ENCODE measurements at regions not wholly inside any gene's neighbourhood (a gene's known extent, or its start where the extent isn't known, plus 50 kb on each side); places are given as distances from the start of the nearest gene placed in this dataset.

- no peak for DNase-seq (ENCODE audit: low spot score in 2 of 2)
- H3K27ac Mint-ChIP-seq: no peak overlapping the region
- no peaks in the 10 kb centered on the region for H3K9me3 Mint-ChIP-seq
- no peak for ATAC-seq
- H3K36me3 Mint-ChIP-seq: peaks cover 0 to 5% of the 10 kb centered on the region in 2 donors
These were observed 57.8 kb downstream of the SPATA19 start for GRCh38 chr11:133787379-133788141.

GRCh38 chr11:133785795-133786340 lies 59.4 kb downstream of the SPATA19 start:
- no peaks in the 10 kb centered on the region for H3K9me3 Mint-ChIP-seq
- H3K36me3 Mint-ChIP-seq: peaks cover 0 to 5% of the 10 kb centered on the region in 2 donors
- ATAC-seq (no peak), DNase-seq (ENCODE audit: low spot score in 2 of 2) (no peak)
- no peak overlapping the region for H3K27ac Mint-ChIP-seq

- ATAC-seq (no peak), DNase-seq (ENCODE audit: low spot score in 2 of 2) (no peak)
- Mint-ChIP-seq H3K36me3 (peaks cover 0 to 5% of the 10 kb centered on the region in 2 donors), H3K27ac (no peak overlapping the region), H3K9me3 (no peaks in the 10 kb centered on the region)
These were observed 61.0 kb downstream of the SPATA19 start for GRCh38 chr11:133784359-133784758.

GRCh38 chr11:133782116-133782725 lies 63.1 kb downstream of the SPATA19 start:
- DNase-seq (ENCODE audit: low spot score in 2 of 2): no peak
- Mint-ChIP-seq H3K36me3 (no peaks in the 10 kb centered on the region), H3K9me3 (no peaks in the 10 kb centered on the region), H3K27ac (no peak overlapping the region)
- no peak for ATAC-seq

- Mint-ChIP-seq H3K9me3 (peaks cover 9 to 15% of the 10 kb centered on the region in 2 donors), H3K36me3 (no peaks in the 10 kb centered on the region), H3K27ac (no peak overlapping the region)
- DNase-seq (ENCODE audit: low spot score in 2 of 2): no peak
- ATAC-seq: no peak
These were observed 67.2 kb downstream of the SPATA19 start for GRCh38 chr11:133778161-133778560.

- no peak for ATAC-seq
- no peak for DNase-seq (ENCODE audit: low spot score in 2 of 2)
- no peak overlapping the region for H3K27ac Mint-ChIP-seq
These were observed 68.5 kb downstream of the SPATA19 start for GRCh38 chr11:133776671-133777367.

GRCh38 chr11:133762538-133762937 lies 82.8 kb downstream of the SPATA19 start:
- Mint-ChIP-seq H3K9me3 (peaks cover 7 to 15% of the 10 kb centered on the region in 2 donors), H3K27ac (no peak overlapping the region)

More at GRCh38 chr11:133776671-133777367, 68.5 kb downstream of the SPATA19 start:
- Mint-ChIP-seq H3K36me3 (no peaks in the 10 kb centered on the region), H3K9me3 (peaks cover 10 to 15% of the 10 kb centered on the region in 2 donors)

GRCh38 chr11:133753150-133753549 lies 92.2 kb downstream of the SPATA19 start:
- H3K36me3 Mint-ChIP-seq: peaks cover 0 to 5% of the 10 kb centered on the region in 2 donors
- ATAC-seq: no peak
- DNase-seq (ENCODE audit: low spot score in 2 of 2): no peak
- no peak overlapping the region for H3K27ac Mint-ChIP-seq
- peaks cover 5 to 6% of the 10 kb centered on the region in 2 donors for H3K9me3 Mint-ChIP-seq

More at GRCh38 chr11:133762538-133762937, 82.8 kb downstream of the SPATA19 start:
- DNase-seq (ENCODE audit: low spot score in 2 of 2): no peak
- no peak for ATAC-seq
- no peaks in the 10 kb centered on the region for H3K36me3 Mint-ChIP-seq

- Mint-ChIP-seq H3K36me3 (peaks cover 0 to 5% of the 10 kb centered on the region in 2 donors), H3K9me3 (no peaks in the 10 kb centered on the region), H3K27ac (no peak overlapping the region)
- no peak for DNase-seq (ENCODE audit: low spot score in 2 of 2)
- ATAC-seq: no peak
These were observed 95.5 kb downstream of the SPATA19 start for GRCh38 chr11:133749841-133750240.

- DNase-seq (ENCODE audit: low spot score in 2 of 2) (no peak), ATAC-seq (no peak)
- H3K36me3 Mint-ChIP-seq: peaks cover 0 to 5% of the 10 kb centered on the region in 2 donors
- no peak overlapping the region for H3K27ac Mint-ChIP-seq
- no peaks in the 10 kb centered on the region for H3K9me3 Mint-ChIP-seq
These were observed 97.9 kb downstream of the SPATA19 start for GRCh38 chr11:133747409-133747808.

- ATAC-seq (no peak), DNase-seq (ENCODE audit: low spot score in 2 of 2) (no peak)
- Mint-ChIP-seq H3K9me3 (no peaks in the 10 kb centered on the region), H3K36me3 (peaks cover 0 to 5% of the 10 kb centered on the region in 2 donors), H3K27ac (no peak overlapping the region)
These were observed 98.5 kb downstream of the SPATA19 start for GRCh38 chr11:133746663-133747306.

- DNase-seq (ENCODE audit: low spot score in 2 of 2) (no peak), ATAC-seq (no peak)
- no peaks in the 10 kb centered on the region for H3K9me3 Mint-ChIP-seq
- peaks cover 0 to 5% of the 10 kb centered on the region in 2 donors for H3K36me3 Mint-ChIP-seq
- H3K27ac Mint-ChIP-seq: no peak overlapping the region
These were observed 99.5 kb downstream of the SPATA19 start for GRCh38 chr11:133745791-133746190.

GRCh38 chr11:133742353-133742752 lies 103.0 kb downstream of the SPATA19 start:
- DNase-seq (ENCODE audit: low spot score in 2 of 2) (no peak), ATAC-seq (peak in 1 of 2 donors; percentile 30)
- H3K36me3 Mint-ChIP-seq: peaks cover 0 to 6% of the 10 kb centered on the region in 2 donors
- peaks cover 4 to 6% of the 10 kb centered on the region in 2 donors for H3K9me3 Mint-ChIP-seq
- H3K27ac Mint-ChIP-seq: no peak overlapping the region

- no peak for DNase-seq (ENCODE audit: low spot score in 2 of 2)
- Mint-ChIP-seq H3K36me3 (peaks cover 0 to 6% of the 10 kb centered on the region in 2 donors), H3K27ac (no peak overlapping the region), H3K9me3 (peaks cover 5 to 6% of the 10 kb centered on the region in 2 donors)
- ATAC-seq: no peak
These were observed 104.3 kb downstream of the SPATA19 start for GRCh38 chr11:133740963-133741362.

- ATAC-seq (no peak), DNase-seq (ENCODE audit: low spot score in 2 of 2) (no peak)
- peaks cover 0 to 6% of the 10 kb centered on the region in 2 donors for H3K36me3 Mint-ChIP-seq
- H3K9me3 Mint-ChIP-seq: peaks cover 6 to 12% of the 10 kb centered on the region in 2 donors
- H3K27ac Mint-ChIP-seq: no peak overlapping the region
These were observed 105.8 kb downstream of the SPATA19 start for GRCh38 chr11:133739481-133739880.

- ATAC-seq (no peak), DNase-seq (ENCODE audit: low spot score in 2 of 2) (no peak)
- no peak overlapping the region for H3K27ac Mint-ChIP-seq
- peaks cover 6 to 12% of the 10 kb centered on the region in 2 donors for H3K9me3 Mint-ChIP-seq
- H3K36me3 Mint-ChIP-seq: peaks cover 0 to 6% of the 10 kb centered on the region in 2 donors
These were observed 106.7 kb downstream of the SPATA19 start for GRCh38 chr11:133738624-133739023.

All from activated naive CD4-positive, alpha-beta T cell treated with anti-CD3 and anti-CD28 coated beads, Interleukin-2, amount 50 U/mL, for 72 hours (primary cell).